GM18873 (cell line): ENCODE measurements at regions not wholly inside any gene's neighbourhood (a gene's known extent, or its start where the extent isn't known, plus 50 kb on each side); places are given as distances from the start of the nearest gene placed in this dataset.
"Not testable (repeated sequence)": the region's sequence is repeated elsewhere in the genome, so short reads cannot be mapped to it uniquely, and the experiment has no call there.

ENCODE experiments used
- ATAC-seq: cut with Tn5 transposase; IDR thresholded peaks from one replicate; pipeline ENCODE4 v1.9.1; 2021; ENCODE audit warnings: mild to moderate bottlenecking, moderate library complexity, moderate number of reproducible peaks; ENCODE audit not compliant: unreplicated experiment, low FRiP score

DNA sequence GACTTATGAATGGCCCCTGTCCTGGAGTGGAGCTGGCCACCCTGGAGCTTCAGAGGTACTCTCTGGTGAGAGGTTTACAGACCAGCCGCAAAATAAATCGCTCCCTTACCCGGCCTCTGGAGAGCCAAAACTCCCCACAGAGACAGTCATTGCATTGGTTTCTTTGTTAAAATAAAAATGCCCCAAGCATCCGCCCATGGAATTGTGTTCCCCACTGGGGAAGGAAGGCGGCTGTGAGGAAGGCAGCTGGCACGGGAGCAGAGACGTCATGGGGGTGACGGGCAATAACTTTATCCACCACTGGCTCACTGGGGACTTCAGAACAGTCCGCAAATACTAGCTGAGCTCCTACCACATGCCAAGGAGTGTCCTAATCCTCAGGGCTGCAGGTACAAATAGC, 266.2 kb upstream of the FOXF1 start:
- ATAC-seq: no peak

- no peak for ATAC-seq
Observed at GRCh38 chr16:86244936-86245335, 265.4 kb upstream of the FOXF1 start.

GRCh38 chr16:86245351-86245750, 265.0 kb upstream of the FOXF1 start:
- no peak for ATAC-seq

DNA sequence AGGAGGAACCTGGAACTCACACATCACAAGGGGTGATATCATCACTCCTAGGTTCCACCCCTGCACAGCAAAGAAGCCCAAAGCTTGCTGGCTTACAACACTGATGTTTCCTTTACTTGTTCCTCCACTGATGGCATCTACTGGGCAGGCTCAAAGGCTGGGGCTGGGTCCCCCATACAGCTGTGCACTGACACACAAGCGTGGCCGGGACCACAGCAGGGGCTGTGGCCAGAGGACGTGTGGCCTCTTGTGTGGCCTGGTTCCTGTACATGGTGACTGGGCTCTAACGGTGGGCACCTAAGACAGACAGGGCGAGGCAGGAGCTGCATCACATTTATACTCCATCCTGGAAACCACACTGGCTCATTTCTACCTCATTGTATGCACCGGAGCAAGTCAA, 264.4 kb upstream of the FOXF1 start:
- ATAC-seq: no peak

- no peak for ATAC-seq
Observed at GRCh38 chr16:86248310-86248905, 261.9 kb upstream of the FOXF1 start.

GRCh38 chr16:86249631-86250030, 260.7 kb upstream of the FOXF1 start:
- no peak for ATAC-seq

DNA sequence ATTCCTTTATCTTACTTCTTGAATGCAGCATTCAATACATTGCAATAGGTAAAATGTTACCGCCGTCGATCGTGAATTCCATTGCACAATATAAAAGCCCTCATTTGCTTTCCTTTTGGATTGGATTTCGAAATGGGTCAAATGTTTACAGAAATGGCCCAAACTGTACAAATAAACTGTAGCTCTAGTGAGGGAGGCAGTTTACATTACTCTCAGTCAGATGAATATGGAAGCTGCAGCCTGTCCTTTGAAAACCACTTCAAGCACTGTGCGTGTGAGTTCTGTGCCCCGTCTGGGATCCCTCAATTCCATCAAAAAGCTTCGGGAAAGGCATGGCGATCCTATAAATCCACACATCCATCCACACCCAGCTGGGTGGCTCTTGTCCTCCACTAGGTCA, 258.6 kb upstream of the FOXF1 start:
- ATAC-seq: no peak

- ATAC-seq: no peak
Observed at GRCh38 chr16:86252596-86252995, 257.7 kb upstream of the FOXF1 start.

GRCh38 chr16:86255966-86256365, 254.4 kb upstream of the FOXF1 start:
- ATAC-seq: no peak

GRCh38 chr16:86256995-86257394, 253.3 kb upstream of the FOXF1 start:
- ATAC-seq: no peak

- ATAC-seq: no peak
Observed at GRCh38 chr16:86257546-86257945, 252.8 kb upstream of the FOXF1 start.

DNA sequence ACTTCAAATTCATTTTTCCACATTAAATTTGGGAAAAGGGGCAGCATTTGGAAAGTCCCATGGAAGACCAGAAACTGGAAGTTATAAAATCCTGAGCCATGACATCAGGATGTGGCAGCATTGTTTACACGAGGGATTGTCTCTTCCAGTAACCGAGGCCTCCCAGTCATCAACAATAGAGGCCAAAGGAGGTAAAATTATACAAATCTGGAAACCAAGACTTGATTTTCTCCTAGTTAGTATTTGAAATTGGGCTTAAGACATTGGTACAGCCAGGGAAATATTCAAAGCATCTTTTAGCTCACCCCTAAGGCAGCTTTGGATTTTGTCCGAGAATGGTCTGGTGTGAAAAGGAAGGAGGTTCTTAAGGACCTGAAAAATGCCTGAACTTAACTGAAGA, 251.6 kb upstream of the FOXF1 start:
- ATAC-seq: no peak

DNA sequence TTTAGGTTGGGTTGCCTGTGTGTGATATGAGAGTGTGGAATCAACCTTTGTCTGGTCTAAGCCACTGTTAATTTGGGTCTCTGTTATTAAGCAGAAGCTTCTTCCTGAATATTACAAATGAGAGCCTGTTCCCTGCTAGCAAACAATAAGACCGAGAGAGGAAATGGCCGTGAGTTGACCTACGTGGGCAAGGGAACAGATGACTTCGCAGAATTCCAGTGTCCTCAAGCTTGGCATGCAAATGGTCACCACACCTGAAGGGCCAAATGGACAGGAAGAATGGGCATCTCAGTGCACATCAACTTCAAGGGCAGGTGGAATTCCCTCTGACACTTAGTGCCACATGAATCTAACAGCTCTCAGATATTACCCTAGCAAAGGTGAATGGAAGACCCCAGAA, 250.8 kb upstream of the FOXF1 start:
- no peak for ATAC-seq

DNA sequence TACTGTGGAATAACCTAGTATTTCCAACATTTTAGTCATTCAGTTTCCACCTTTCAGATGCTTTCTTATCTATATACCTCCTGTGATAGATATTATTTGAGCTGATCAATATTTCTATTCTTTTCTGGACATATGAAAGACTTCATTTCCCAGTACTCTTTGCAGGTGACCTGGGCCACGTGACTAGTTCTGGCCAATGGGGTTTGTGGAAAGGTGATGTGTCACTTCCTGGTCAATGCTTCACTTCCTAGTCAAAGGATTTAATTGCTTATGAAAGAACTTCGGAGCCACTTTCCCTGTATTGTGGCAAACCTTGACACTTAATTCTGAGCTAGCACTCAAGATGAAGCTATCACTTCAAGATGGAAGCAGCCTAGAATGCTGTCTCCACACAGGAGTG, 248.9 kb upstream of the FOXF1 start:
- no peak for ATAC-seq

- not testable (repeated sequence) for ATAC-seq
Observed at GRCh38 chr16:86267657-86268056, 242.7 kb upstream of the FOXF1 start.

DNA sequence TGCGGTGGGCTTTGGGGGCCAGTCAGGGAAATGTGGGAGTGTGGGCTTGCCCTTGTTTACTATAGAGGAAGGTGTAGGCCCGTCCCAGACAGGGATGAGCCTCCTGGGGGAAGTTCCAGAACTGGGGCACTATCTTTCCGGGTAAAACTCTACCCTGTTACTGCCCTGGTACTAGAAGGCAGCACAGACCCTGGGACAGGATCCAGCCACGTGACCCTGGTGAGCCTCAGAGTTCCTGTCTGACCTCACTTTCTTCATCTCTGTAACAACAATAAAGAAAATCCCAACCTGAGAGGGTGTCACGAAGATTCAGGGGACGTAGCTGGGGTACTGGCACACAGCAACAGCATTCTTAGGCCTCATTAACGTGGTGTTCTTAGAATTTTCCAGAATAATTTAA, 239.6 kb upstream of the FOXF1 start:
- ATAC-seq: no peak

GRCh38 chr16:86272744-86273143, 237.6 kb upstream of the FOXF1 start:
- ATAC-seq: no peak

DNA sequence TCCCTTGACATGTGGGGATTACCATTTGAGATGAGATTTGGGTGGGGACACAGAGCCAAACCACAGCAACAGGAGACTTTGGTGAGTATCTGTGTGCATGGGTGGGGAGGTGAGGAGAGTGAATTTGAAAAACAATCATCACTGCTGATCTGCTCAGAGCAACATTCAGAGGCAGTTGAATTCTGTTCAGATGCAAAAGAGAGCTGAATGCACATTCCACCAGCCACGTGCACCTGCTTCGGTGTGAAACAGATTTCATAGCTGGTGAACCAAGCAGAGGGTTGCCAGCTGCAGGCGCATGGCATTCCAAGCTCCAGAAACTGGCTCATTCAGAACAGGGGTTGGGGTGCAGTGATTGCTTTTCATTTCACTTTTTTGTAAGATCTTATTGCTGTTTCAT, 233.1 kb upstream of the FOXF1 start:
- ATAC-seq: no peak

GRCh38 chr16:86277859-86278258, 232.5 kb upstream of the FOXF1 start:
- not testable (repeated sequence) for ATAC-seq

DNA sequence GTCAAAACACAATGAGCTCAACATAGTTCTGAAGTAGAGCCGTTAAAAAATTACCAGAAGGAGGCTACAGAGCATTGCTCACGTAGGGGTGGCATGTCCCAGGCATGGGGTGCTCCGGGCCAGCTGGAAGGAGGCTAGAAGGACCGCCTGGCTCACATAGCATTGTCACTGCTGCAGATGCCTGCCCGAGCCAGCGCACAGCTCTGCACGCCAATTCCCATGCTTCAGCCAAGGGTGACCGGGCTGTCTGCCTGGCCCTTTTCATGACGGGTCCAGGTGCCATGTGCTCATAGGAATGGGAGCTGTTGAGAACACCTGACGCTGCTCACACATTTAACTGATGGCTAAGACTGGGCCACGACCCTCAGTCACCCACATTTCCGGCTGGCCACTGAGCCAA, 228.9 kb upstream of the FOXF1 start:
- no peak for ATAC-seq

DNA sequence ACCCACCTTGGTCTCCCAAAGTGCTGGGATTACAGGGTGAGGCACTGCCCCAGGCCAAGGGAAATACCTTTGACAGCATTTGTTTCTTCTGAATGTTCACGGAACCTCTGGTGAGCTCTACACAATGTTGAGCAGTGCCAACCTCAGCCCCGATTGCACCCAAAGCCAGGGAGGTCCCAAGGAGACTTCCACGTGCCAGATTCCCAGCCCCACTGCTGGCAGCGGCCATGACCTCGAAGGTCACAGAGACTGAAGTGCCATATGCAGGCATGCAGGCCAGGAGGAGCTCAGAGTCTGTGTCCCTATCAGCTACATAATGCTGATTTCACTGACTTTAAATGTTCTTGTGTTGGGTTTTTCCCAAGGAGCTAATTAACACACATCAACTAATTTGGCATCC, 226.4 kb upstream of the FOXF1 start:
- ATAC-seq: no peak

DNA sequence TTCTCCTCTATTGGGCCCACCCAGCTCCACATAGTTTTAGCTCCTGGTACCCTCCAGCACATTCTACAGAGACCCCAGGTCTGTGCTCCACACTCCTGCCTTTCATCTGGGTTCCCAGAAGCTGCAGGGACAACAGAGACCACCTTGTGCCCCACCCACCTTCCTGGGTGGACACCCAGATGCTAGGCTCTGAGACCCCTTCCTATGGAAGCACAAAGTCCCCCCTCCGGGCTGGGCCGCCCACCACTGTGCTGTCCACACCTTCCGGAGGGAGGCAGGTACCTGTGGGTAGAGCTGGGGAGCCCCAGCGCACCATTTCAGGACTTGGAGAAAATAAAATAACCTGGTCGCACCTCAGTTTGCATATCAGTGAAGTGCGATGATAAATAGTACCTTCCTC, 224.9 kb upstream of the FOXF1 start:
- ATAC-seq: no peak
